A673 (cell line): ENCODE measurements at regions not wholly inside any gene's neighbourhood (a gene's known extent, or its start where the extent isn't known, plus 50 kb on each side); places are given as distances from the start of the nearest gene placed in this dataset.

Source experiments
- BruUV-seq: library from RNA; stranded (reverse); fragments of 400-500 nt; replicated peaks from 2 replicates; lab custom pipeline; 2021; lab: Mats Ljungman, UMichigan
- CTCF ChIA-PET: fragments of 300-600 bp; sonication (Branson Sonifier 250); formaldehyde crosslinking; loops from one replicate; lab custom pipeline; 2022; ENCODE audit warnings: antibody characterized with exemption; lab: Charles Lee
- POLR2A ChIA-PET: fragments of 300-600 bp; sonication (Branson Sonifier 250); formaldehyde crosslinking; loops from one replicate; lab custom pipeline; 2022; ENCODE audit warnings: antibody characterized with exemption; ENCODE audit not compliant: low non-redundant PET; lab: Charles Lee
- DNase-seq: peaks from one replicate; pipeline ENCODE4 v3.0.0-alpha.2; 2015; ENCODE audit warnings: low spot score
- H3K27ac ChIP-seq: fragments of 200-600 bp; sonication (generic); 2 replicates; pipeline ENCODE4 v1.5.1; 2016; ENCODE audit warnings: mixed run types, low read depth, mild to moderate bottlenecking, mixed read lengths, antibody characterized with exemption, low read length; ENCODE audit not compliant: poor library complexity, severe bottlenecking
- H3K27me3 ChIP-seq: fragments of 200-600 bp; sonication (generic); replicated peaks from 2 replicates; pipeline ENCODE4 v1.6.1; 2017; ENCODE audit warnings: mixed run types, low read depth, mild to moderate bottlenecking, mixed read lengths, antibody characterized with exemption, low read length; ENCODE audit not compliant: insufficient read depth, poor library complexity
- H3K36me3 ChIP-seq: fragments of 200-600 bp; sonication (generic); 2 replicates; pipeline ENCODE4 v1.6.1; 2016; ENCODE audit warnings: mixed run types, mild to moderate bottlenecking, mixed read lengths, antibody characterized with exemption, low read length; ENCODE audit not compliant: insufficient read depth, poor library complexity, severe bottlenecking
- H3K4me1 ChIP-seq: fragments of 200-600 bp; sonication (generic); 2 replicates; pipeline ENCODE4 v1.6.1; 2017; ENCODE audit warnings: mixed run types, mild to moderate bottlenecking, mixed read lengths, antibody characterized with exemption, low read length; ENCODE audit not compliant: insufficient read depth, poor library complexity, severe bottlenecking
- H3K4me3 ChIP-seq: fragments of 200-600 bp; sonication (generic); 2 replicates; pipeline ENCODE4 v1.5.1; 2016; ENCODE audit warnings: low read depth, mixed run types, mild to moderate bottlenecking, mixed read lengths, low read length; ENCODE audit not compliant: poor library complexity, severe bottlenecking
- H3K9me3 ChIP-seq: fragments of 200-600 bp; sonication (generic); 2 replicates; pipeline ENCODE4 v1.6.1; 2016; ENCODE audit warnings: mixed run types, low read depth, mild to moderate bottlenecking, mixed read lengths, antibody characterized with exemption, low read length; ENCODE audit not compliant: poor library complexity, severe bottlenecking
- CTCF ChIP-seq: fragments of 300-800, 200-600 bp; sonication (generic); conservative IDR thresholded peaks from 2 replicates; pipeline ENCODE4 v1.5.1; 2017; ENCODE audit warnings: low read depth, mild to moderate bottlenecking, antibody characterized with exemption, low read length, moderate library complexity, mixed read lengths
- EZH2 ChIP-seq: fragments of 200-600 bp; sonication (generic); IDR thresholded peaks from 2 replicates; pipeline ENCODE4 v1.6.1; 2017; ENCODE audit warnings: borderline replicate concordance, low read depth, mild to moderate bottlenecking, mixed read lengths, antibody characterized with exemption, low read length; ENCODE audit not compliant: poor library complexity, severe bottlenecking
- intact Hi-C: fragments of 100-400 bp; cut with micrococcal nuclease; formaldehyde crosslinking; loops from one replicate; pipeline ENCODE4 v1.10.0; 2022; ENCODE audit not compliant: unreplicated experiment

DNA sequence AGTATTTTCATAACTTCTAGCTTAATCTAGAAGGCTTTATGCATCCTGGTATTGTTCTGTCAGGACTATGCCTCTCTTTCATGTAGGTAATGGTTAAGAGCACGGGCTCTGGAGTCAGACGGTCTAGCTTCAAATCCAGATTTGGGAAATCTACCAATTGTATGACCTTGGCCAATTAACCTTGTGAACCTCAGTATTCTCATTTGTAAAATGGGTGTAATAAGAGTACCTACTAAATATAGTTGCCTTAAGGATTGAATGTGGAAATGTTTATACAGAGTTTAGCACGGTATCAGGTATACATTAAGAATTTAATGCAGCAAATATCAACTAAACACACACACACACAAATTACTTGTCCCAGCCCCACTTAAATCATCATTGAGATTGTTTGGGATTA, 97.3 kb upstream of the RAB3GAP2 start:
- ChIA-PET CTCF (no interaction called here), POLR2A (no interaction called here)
- no peaks in the 10 kb centered on the region for H3K27me3 ChIP-seq
- H3K36me3 ChIP-seq: no peaks in the 10 kb centered on the region
- H3K4me1 ChIP-seq: peaks cover 32% of the 10 kb centered on the region
- H3K27ac ChIP-seq: peak overlapping the region; percentile 65
- H3K9me3 ChIP-seq: no peaks in the 10 kb centered on the region
- DNase-seq: no peak
- no TSS peak for BruUV-seq
- no peak for TF ChIP-seq CTCF
- no peak for TF ChIP-seq EZH2
- intact Hi-C loops: no loop called here
- no peak overlapping the region for H3K4me3 ChIP-seq

GRCh38 chr1:220368352-220369265, 96.4 kb upstream of the RAB3GAP2 start:
- Histone ChIP-seq H3K4me3 (no peak overlapping the region), H3K4me1 (peaks cover 35% of the 10 kb centered on the region), H3K9me3 (no peaks in the 10 kb centered on the region), H3K27ac (no peak overlapping the region), H3K27me3 (no peaks in the 10 kb centered on the region), H3K36me3 (no peaks in the 10 kb centered on the region)
- intact Hi-C loops: no loop called here
- POLR2A ChIA-PET: no interaction called here
- CTCF ChIA-PET: no interaction called here
- BruUV-seq: no TSS peak
- DNase-seq: no peak
- no peak for TF ChIP-seq CTCF
- no peak for TF ChIP-seq EZH2

DNA sequence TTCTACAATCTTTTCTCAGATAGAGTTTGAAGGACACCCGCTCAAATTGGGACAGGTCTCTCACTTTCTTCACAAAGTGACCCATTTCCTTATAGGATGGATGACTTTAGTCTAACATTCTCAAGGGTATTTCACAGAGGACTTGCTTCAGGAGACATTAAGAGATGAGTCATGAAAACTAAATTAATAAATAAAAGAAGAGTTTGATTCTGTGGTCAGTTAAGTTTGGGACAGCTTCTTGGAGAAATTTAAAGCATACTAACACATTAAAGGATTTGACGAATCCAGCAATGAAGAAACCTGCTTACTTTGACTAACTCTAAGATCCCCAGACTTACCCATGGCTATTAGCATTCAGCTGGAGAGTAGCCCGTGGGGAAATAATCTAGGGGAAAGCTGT, 95.6 kb upstream of the RAB3GAP2 start:
- peaks cover 43% of the 10 kb centered on the region for H3K4me1 ChIP-seq
- no peak for DNase-seq
- CTCF ChIA-PET: no interaction called here
- POLR2A ChIA-PET: no interaction called here
- intact Hi-C loops: no loop called here
- TF ChIP-seq CTCF: no peak
- TF ChIP-seq EZH2: no peak
- no peaks in the 10 kb centered on the region for H3K27me3 ChIP-seq
- H3K36me3 ChIP-seq: no peaks in the 10 kb centered on the region
- BruUV-seq: no TSS peak
- no peak overlapping the region for H3K4me3 ChIP-seq
- H3K9me3 ChIP-seq: no peaks in the 10 kb centered on the region
- no peak overlapping the region for H3K27ac ChIP-seq
